COR-L47 (cell line): ENCODE measurements at regions not wholly inside any gene's neighbourhood (a gene's known extent, or its start where the extent isn't known, plus 50 kb on each side); places are given as distances from the start of the nearest gene placed in this dataset.
"Not testable (repeated sequence)": the region's sequence is repeated elsewhere in the genome, so short reads cannot be mapped to it uniquely, and the experiment has no call there.

Experiments used
- DNase-seq: peaks from one replicate; lab custom pipeline; 2025; lab: John Stamatoyannopoulos, UW

- DNase-seq: no peak
These were observed 110.3 kb upstream of the ETV6 start for GRCh38 chr12:11539156-11539555.

- no peak for DNase-seq
These were observed 109.3 kb upstream of the ETV6 start for GRCh38 chr12:11540156-11540555.

GRCh38 chr12:11540615-11541310 is 108.7 kb upstream of the ETV6 start:
- DNase-seq: no peak

- DNase-seq: no peak
These were observed 106.9 kb upstream of the ETV6 start for GRCh38 chr12:11542599-11542998.

- no peak for DNase-seq
These were observed 105.9 kb upstream of the ETV6 start for GRCh38 chr12:11543457-11544158.

- DNase-seq: no peak
These were observed 103.8 kb upstream of the ETV6 start for GRCh38 chr12:11545484-11546330.

- DNase-seq: not testable (repeated sequence)
These were observed 102.7 kb upstream of the ETV6 start for GRCh38 chr12:11546582-11547270.

GRCh38 chr12:11547271-11547646 is 102.2 kb upstream of the ETV6 start:
- DNase-seq: not testable (repeated sequence)

GRCh38 chr12:11549119-11549518 is 100.4 kb upstream of the ETV6 start:
- DNase-seq: no peak

- no peak for DNase-seq
These were observed 95.5 kb upstream of the ETV6 start for GRCh38 chr12:11553871-11554533.

- DNase-seq: no peak
These were observed 94.3 kb upstream of the ETV6 start for GRCh38 chr12:11555195-11555594.

- no peak for DNase-seq
These were observed 93.5 kb upstream of the ETV6 start for GRCh38 chr12:11555743-11556625.

- DNase-seq: no peak
These were observed 92.8 kb upstream of the ETV6 start for GRCh38 chr12:11556682-11557081.

- no peak for DNase-seq
These were observed 89.7 kb upstream of the ETV6 start for GRCh38 chr12:11559626-11560340.

- DNase-seq: no peak
These were observed 88.1 kb upstream of the ETV6 start for GRCh38 chr12:11561411-11561810.

GRCh38 chr12:11563785-11564739 is 85.4 kb upstream of the ETV6 start:
- DNase-seq: no peak

- DNase-seq: no peak
These were observed 84.4 kb upstream of the ETV6 start for GRCh38 chr12:11564984-11565651.

- DNase-seq: no peak
These were observed 83.7 kb upstream of the ETV6 start for GRCh38 chr12:11565752-11566151.
